NCI-H526 treated with DMSO at 0.1 percent for 48 hours (cell line): ENCODE measurements at regions not wholly inside any gene's neighbourhood (a gene's known extent, or its start where the extent isn't known, plus 50 kb on each side); places are given as distances from the start of the nearest gene placed in this dataset.
"Not testable (repeated sequence)": the region's sequence is repeated elsewhere in the genome, so short reads cannot be mapped to it uniquely, and the experiment has no call there.

Source experiments
- DNase-seq: peaks from one replicate; lab custom pipeline; 2025; lab: John Stamatoyannopoulos, UW

- no peak for DNase-seq
Measured at GRCh38 chr10:22875581-22875980, 52.3 kb upstream of the ARMC3 start.

- no peak for DNase-seq
Measured at GRCh38 chr10:22874189-22874854, 53.5 kb upstream of the ARMC3 start.

GRCh38 chr10:22856444-22857074, 71.3 kb upstream of the ARMC3 start:
- DNase-seq, result no peak

GRCh38 chr10:22854935-22855421, 72.9 kb upstream of the ARMC3 start:
- DNase-seq, result no peak

- no peak for DNase-seq
Measured at GRCh38 chr10:22853906-22854447, 73.9 kb upstream of the ARMC3 start.

- no peak for DNase-seq
Measured at GRCh38 chr10:22852712-22853353, 75.0 kb upstream of the ARMC3 start.

- no peak for DNase-seq
Measured at GRCh38 chr10:22851865-22852239, 76.0 kb upstream of the ARMC3 start.

- DNase-seq, result no peak
Measured at GRCh38 chr10:22850541-22850940, 77.3 kb upstream of the ARMC3 start.

GRCh38 chr10:22849077-22849805, 78.6 kb upstream of the ARMC3 start:
- DNase-seq, result peak; percentile 59

GRCh38 chr10:22848509-22848908, 79.3 kb upstream of the ARMC3 start:
- DNase-seq, result no peak

- DNase-seq, result no peak
Measured at GRCh38 chr10:22846294-22846693, 81.6 kb upstream of the ARMC3 start.

GRCh38 chr10:22839639-22840038, 88.2 kb upstream of the ARMC3 start:
- DNase-seq, result no peak

- no peak for DNase-seq
Measured at GRCh38 chr10:22837771-22838170, 90.1 kb upstream of the ARMC3 start.

- no peak for DNase-seq
Measured at GRCh38 chr10:22837351-22837750, 90.5 kb upstream of the ARMC3 start.

GRCh38 chr10:22834471-22834870, 93.4 kb upstream of the ARMC3 start:
- no peak for DNase-seq

GRCh38 chr10:22833781-22834180, 94.1 kb upstream of the ARMC3 start:
- peak; percentile 1 for DNase-seq

GRCh38 chr10:22833353-22833752, 94.5 kb upstream of the ARMC3 start:
- no peak for DNase-seq

- no peak for DNase-seq
Measured at GRCh38 chr10:22832851-22833250, 95.0 kb upstream of the ARMC3 start.

- DNase-seq, result no peak
Measured at GRCh38 chr10:22832066-22832602, 95.7 kb upstream of the ARMC3 start.

- DNase-seq, result no peak
Measured at GRCh38 chr10:22831586-22831985, 96.3 kb upstream of the ARMC3 start.

GRCh38 chr10:22828712-22829111, 99.1 kb upstream of the ARMC3 start:
- DNase-seq, result not testable (repeated sequence)

- DNase-seq, result no peak
Measured at GRCh38 chr10:22825841-22826240, 102.0 kb upstream of the ARMC3 start.
